Activated CD4-positive, CD25-positive, alpha-beta regulatory T cell treated with anti-CD3 and anti-CD28 coated beads, Interleukin-2, amount 50 U/mL, for 72 hours (primary cell): ENCODE measurements at regions not wholly inside any gene's neighbourhood (a gene's known extent, or its start where the extent isn't known, plus 50 kb on each side); places are given as distances from the start of the nearest gene placed in this dataset.

ENCODE experiments used
- DNase-seq: peaks from one replicate; pipeline ENCODE4 v3.0.0; 2021

DNA sequence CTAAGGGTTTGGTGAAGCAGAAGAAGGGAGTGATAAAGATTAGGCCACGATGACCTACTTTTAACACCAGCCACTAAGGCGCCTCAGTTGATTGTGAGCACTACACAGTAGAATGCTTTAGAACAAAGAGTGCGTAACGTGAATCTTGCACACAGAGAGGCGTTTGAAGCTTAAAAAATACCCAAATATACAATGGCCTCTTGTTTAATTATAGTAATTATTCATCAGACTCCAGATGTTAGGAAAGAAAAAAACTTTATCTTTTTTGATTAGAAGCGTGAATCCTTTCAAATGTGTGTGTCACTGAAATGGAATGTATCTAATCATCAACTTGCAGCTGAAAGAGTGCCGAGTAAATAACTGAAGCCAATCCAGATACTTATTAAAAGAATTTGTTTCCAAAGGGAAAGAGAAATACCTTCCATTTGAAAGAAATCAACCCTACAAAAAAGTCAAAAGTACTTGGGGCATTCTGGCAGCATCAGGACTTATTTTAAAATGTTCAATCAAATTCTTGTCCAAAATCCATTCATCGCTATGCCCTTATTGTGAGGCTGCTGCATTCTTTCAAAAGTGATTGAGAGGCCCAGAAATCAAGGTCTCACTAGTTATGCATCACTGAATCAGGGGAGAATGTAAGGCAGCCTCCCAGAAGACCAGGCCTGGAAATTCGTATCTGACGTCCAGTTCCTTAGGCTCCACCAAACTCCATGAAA is 337.5 kb downstream of the ZNF608 start:
- no peak for DNase-seq

GRCh38 chr5:124404796-124405195 is 341.6 kb downstream of the ZNF608 start:
- no peak for DNase-seq

DNA sequence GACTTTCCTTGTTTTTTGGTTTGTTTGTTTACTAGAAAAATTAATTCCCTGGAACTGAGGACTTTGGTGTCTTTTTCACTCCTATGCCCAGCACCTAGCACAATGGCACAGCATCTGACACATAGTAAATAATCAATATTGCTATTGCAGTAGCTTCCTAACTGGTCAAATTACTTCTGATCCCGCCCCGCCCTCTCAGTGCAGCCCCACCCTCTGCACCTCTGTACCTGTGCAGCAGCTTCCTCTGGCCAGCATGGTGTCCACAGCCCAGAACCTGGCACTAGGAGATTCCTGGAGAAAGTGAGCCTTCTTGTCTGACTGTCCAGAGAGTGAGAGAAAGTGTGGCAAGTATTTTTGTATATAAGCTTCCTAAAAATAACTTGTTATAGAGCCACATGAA is 343.2 kb downstream of the ZNF608 start:
- no peak for DNase-seq

- no peak for DNase-seq
Observed at GRCh38 chr5:124402144-124402581, 344.3 kb downstream of the ZNF608 start.

DNA sequence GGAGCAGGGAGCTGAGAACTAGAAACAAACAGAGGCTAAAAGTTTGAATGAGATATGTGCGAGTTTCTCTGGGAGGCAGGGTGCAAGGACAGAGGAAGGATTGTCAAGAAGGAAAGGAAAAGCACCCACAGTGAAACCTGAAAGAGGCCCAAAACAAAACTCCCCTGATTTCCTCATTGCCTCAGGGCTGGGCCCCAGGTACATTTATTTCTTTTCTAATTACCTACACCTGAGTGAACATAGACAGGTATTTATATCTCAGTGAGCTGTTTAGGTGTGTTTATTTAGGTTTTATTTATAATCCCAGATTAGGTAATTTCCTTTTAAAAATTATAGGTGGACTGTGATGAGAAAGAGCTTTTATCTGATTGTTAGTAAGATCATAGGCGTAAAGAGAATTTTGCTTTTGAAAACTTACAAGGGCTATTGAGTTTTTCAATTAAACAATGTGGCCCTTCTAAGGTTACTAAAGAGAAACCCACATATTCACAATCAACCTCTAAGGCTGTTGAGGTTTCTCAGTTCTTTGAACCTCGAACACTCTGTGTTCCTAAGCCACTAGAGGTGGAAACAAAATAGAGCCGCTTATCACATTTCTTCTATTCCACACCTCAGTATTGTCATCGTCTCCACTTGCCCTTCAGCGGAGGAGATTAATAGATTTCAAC is 344.8 kb downstream of the ZNF608 start:
- no peak for DNase-seq

DNA sequence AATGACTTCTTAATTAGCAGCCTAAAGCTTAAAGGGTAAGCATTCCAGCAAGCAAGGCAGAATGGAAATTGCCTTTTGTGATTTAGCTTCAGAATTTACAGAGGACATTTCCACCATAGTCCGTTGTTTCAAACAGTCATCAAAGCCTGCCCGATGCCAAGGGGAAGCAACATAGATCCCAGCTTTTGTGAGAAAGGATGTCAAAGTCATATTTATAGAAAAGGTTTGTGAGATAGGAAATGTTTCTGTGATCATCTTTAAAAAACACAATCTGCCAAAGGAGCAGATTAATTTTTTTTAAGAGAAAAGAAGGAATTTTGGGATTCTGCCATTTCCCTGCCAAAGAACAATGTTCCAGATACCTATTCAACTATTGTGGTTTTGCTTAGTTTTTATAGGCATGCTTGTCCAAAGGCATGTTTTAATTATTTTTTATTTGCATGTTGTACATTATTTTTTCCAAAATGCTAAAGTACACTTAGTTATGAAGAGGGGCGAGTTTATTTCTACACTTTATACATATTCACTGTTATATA is 346.9 kb downstream of the ZNF608 start:
- DNase-seq = no peak

DNA sequence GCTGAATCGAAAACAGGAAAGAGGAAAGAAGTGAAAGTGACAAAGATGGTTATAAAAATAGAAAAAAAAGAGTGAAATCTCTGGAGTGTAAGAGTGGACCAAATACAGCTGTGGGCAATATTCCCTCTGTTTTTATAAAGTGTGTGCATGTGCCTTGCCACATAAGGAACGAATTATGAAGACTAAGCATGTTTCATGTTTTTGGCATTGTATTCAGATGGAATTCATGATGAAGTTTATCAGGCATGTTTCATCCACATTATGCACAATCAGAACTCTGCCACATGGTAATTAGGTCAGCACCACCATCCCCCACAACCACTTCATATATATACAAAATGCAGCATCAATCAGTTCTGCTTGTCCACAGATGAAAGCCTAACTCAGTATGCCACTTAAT is 348.0 kb downstream of the ZNF608 start:
- DNase-seq = no peak

DNA sequence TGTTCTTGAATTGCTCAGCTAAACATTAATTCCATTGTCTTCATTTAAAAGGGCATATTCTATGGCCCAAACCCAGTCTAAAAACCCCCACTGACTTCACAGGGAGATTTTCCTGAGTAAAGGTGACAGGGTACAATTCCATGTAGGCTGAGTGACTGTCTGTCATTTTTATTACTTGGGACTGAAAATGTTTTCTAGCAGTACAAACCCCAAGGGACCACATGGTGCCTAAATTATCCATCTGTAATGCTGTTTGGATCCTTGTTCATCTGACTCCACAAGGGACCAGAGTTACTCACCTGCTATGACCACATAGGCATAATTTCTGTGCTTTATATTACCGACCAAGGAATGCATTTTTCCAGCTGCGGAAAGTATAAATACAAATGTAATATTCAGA is 349.1 kb downstream of the ZNF608 start:
- DNase-seq = no peak

GRCh38 chr5:124395926-124396325 is 350.5 kb downstream of the ZNF608 start:
- DNase-seq = no peak

- no peak for DNase-seq
Observed at GRCh38 chr5:124395287-124395686, 351.2 kb downstream of the ZNF608 start.

GRCh38 chr5:124394700-124395245 is 351.7 kb downstream of the ZNF608 start:
- DNase-seq = no peak

DNA sequence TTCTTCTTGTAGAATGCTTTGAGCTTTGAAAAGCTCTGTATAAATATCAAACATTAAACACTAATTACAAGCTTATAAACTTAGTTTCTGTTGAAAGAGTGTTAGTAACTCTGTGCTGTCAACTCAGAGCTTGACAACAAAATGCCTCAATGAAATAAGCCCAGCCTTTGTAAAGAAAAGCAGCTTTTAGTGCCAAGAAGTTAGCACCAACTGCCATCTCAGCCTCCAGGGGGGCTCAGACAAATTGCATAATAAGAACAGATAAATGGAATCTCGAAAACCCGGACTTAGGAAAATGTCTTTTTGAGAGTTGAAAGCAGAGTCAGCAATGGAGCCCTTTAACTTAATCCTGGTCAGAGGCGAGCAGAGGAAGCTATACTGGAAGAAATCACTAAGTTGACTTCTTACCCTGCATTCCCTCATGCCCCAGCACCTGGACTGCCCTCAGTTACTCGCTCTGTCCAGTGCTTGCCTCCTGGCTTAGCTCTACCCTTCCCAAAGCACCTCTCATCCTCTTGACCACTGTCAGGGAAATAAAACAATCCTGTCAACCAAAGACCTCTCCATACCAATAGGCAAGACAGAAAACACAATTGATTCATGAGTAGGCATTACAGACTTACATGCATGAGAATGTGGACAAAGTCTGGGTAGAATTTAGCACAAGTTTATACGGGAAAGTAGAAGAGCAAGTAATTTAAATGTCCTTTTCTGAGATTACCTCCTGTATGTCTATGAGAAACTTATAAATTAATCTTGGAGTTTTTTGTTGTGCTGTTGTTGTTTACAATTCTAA is 352.7 kb downstream of the ZNF608 start:
- no peak for DNase-seq

- no peak for DNase-seq
Observed at GRCh38 chr5:124383693-124384092, 362.7 kb downstream of the ZNF608 start.

GRCh38 chr5:124377386-124377785 is 369.1 kb downstream of the ZNF608 start:
- no peak for DNase-seq

DNA sequence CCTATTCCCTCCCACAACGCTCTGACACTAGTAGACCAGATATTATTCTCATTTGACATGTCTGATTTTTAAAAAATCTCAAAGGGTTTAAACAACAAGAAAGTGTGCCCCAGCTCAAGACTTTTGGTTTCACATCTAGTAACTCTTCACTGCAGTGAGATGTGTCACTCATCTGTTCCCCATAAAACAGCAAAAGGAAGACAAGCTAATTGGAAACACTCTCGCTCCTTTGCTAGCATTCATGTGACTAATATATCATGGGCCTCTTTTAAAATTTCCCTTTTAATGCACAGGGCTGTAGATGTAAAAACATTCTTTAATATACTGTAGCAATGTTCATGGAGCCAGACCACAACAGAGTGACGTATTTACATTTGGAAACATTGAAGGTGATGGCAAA is 372.6 kb downstream of the ZNF608 start:
- DNase-seq = no peak

GRCh38 chr5:124372457-124372856 is 374.0 kb downstream of the ZNF608 start:
- no peak for DNase-seq

- no peak for DNase-seq
Observed at GRCh38 chr5:124371111-124371706, 375.2 kb downstream of the ZNF608 start.

DNA sequence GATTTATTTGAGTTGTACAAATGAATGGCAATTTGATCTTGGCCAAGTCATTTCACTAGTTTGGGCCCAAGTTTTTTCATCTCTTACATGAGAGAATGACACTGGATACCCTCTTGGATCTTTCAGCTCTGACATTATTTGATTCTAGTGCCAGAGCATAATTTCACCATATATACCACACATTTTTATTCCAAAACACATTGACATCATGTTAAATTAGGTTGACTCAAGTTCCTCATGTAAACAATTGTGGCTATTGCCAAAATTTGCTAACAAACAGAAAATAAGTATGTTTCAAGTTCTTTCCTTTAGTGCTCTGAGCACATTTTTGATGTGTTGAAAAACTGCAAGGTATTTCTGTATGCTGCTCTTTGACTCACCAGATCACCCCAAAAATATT is 375.8 kb downstream of the ZNF608 start:
- no peak for DNase-seq

GRCh38 chr5:124365361-124365801 is 381.1 kb downstream of the ZNF608 start:
- no peak for DNase-seq

DNA sequence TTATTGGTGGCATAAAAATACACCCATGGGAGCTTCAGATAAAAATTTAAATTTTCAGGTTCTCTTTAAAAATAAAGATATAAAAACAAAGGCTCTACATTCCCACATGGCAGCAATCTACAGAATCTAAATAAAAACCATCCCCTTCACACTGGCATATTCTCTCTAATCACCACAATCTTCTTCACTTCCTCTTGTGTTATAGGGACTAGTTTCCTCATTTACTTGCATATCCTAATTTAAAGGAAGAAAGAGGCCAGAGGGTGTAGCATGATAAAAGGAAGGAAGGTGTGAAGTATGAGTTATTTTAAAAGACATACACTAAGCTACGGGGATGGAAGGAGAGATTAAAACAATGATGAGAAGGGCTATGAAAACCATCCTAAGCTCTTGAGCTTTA is 390.5 kb downstream of the ZNF608 start:
- no peak for DNase-seq

- no peak for DNase-seq
Observed at GRCh38 chr5:124353016-124353415, 393.4 kb downstream of the ZNF608 start.

- no peak for DNase-seq
Observed at GRCh38 chr5:124352312-124352711, 394.1 kb downstream of the ZNF608 start.

DNA sequence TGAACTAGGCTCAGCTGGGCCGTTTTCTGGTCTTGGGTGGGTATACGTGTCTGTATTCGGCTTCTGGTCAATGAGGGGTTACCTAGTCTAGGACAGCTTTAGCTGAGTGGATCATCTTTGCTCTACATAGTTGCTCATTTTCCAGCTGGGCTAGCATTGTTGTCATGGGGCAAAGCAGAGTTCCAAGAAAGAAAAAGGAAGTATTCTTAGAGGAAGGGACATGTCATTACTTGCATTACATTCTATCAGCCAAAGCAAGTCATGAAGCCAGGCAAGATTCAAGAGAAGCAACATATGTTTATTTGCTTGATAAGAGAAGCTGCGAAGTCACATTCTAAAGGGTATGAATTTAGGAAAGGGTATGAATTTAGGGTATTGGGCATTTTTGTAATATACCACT is 396.5 kb downstream of the ZNF608 start:
- no peak for DNase-seq
